ENCODE measurements at regions not wholly inside any gene's neighbourhood (a gene's known extent, or its start where the extent isn't known, plus 50 kb on each side); places are given as distances from the start of the nearest gene placed in this dataset.

DNA sequence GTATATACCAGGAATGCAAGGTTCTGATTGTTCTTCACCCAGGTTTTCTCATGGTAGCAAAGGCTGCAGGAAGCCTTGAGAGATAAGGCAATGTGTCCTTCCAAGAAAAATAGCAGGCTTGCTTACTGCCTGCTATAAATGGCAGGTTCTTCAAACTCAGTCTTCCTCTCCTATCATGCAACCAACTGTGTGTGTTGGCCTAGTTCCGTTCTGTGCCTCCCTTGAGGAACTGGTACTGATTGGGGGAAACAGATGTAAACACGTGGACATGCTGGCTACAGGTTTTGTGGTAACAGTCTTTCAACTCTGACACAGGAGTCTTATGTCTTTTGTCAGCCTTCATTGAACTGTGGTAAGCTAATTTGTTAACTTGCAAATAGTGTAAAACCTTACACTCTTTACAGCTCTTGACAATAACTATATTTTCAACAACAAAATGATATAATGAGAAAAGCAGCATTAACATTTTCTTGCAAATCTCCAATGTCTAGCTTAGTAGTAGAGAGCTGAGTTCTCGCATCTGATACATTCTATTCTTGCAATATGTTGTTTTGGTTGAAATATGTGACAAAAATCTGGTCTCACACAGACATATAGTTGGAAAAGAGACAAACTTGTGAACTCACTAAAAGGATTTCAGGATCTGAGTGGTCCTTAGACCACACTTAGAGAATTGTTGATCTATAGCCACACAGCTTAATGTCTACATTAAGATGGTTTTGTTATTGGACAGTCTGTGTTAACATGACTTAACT, 54.7 kb upstream of the LSM8 start:
- intact Hi-C loops (cut with micrococcal nuclease; ENCODE audit: unreplicated experiment) (no loop called here), in situ Hi-C loops (cut with MboI) (no loop called here)
- 0% methylated on average over 3 of the region's 3 CpGs for WGBS (ENCODE audit: insufficient coverage, insufficient replicate concordance, low lambda C conversion rate, missing lambda C conversion rate)
- H3K9ac ChIP-seq (ENCODE audit: control insufficient read depth, insufficient read depth, low read length): no peak overlapping the region
- no peak overlapping the region for H3K4me3 ChIP-seq
- POLR2A ChIA-PET: no interaction called here
- ATAC-seq (peak; percentile 62), DNase-seq (ENCODE audit: low read depth, low spot score) (no peak), FAIRE-seq (no peak)
- RAD21 ChIA-PET (ENCODE audit: unreplicated experiment): interaction anchor here (1.9 kb wide), 1 partner anchor 19 kb away, joined by 4 read pairs; no protein-coding TSS in a partner anchor
- H2AFZ ChIP-seq (ENCODE audit: control insufficient read depth, low read depth, low read length): no peak overlapping the region
- no peaks in the 10 kb centered on the region for H3K9me3 ChIP-seq (replicated peaks; ENCODE audit: control insufficient read depth, insufficient read depth, low read length)
- SMC1A ChIA-PET (ENCODE audit: uncharacterized antibody, unreplicated experiment): no interaction called here
- CTCF ChIA-PET: interaction anchor here (0.9 kb wide), 1 partner anchor 94 kb away, joined by 3 read pairs; no protein-coding TSS in a partner anchor
- BruUV-seq (replicated peaks): no TSS peak
- TF ChIP-seq SPI1 (IDR thresholded peaks at IDR 0.05; ENCODE audit: borderline replicate concordance, insufficient read depth, low read depth, low read length): peak; percentile 54; the same call in 1 of the 2 replicates
- TF ChIP-seq, protein P1, sequence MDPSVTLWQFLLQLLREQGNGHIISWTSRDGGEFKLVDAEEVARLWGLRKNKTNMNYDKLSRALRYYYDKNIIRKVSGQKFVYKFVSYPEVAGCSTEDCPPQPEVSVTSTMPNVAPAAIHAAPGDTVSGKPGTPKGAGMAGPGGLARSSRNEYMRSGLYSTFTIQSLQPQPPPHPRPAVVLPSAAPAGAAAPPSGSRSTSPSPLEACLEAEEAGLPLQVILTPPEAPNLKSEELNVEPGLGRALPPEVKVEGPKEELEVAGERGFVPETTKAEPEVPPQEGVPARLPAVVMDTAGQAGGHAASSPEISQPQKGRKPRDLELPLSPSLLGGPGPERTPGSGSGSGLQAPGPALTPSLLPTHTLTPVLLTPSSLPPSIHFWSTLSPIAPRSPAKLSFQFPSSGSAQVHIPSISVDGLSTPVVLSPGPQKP (IDR thresholded peaks at IDR 0.05; ENCODE audit: low read depth, low read length): no peak
- no peak for TF ChIP-seq RB1 (IDR thresholded peaks at IDR 0.05; ENCODE audit: borderline replicate concordance)
- TF ChIP-seq NFIC (IDR thresholded peaks at IDR 0.05; ENCODE audit: low read depth, low read length): no peak
- no peak for TF ChIP-seq GABPA (IDR thresholded peaks at IDR 0.05; ENCODE audit: low read depth)
- TF ChIP-seq CREM (IDR thresholded peaks at IDR 0.05; ENCODE audit: low read depth): no peak
- TF ChIP-seq, protein P2, sequence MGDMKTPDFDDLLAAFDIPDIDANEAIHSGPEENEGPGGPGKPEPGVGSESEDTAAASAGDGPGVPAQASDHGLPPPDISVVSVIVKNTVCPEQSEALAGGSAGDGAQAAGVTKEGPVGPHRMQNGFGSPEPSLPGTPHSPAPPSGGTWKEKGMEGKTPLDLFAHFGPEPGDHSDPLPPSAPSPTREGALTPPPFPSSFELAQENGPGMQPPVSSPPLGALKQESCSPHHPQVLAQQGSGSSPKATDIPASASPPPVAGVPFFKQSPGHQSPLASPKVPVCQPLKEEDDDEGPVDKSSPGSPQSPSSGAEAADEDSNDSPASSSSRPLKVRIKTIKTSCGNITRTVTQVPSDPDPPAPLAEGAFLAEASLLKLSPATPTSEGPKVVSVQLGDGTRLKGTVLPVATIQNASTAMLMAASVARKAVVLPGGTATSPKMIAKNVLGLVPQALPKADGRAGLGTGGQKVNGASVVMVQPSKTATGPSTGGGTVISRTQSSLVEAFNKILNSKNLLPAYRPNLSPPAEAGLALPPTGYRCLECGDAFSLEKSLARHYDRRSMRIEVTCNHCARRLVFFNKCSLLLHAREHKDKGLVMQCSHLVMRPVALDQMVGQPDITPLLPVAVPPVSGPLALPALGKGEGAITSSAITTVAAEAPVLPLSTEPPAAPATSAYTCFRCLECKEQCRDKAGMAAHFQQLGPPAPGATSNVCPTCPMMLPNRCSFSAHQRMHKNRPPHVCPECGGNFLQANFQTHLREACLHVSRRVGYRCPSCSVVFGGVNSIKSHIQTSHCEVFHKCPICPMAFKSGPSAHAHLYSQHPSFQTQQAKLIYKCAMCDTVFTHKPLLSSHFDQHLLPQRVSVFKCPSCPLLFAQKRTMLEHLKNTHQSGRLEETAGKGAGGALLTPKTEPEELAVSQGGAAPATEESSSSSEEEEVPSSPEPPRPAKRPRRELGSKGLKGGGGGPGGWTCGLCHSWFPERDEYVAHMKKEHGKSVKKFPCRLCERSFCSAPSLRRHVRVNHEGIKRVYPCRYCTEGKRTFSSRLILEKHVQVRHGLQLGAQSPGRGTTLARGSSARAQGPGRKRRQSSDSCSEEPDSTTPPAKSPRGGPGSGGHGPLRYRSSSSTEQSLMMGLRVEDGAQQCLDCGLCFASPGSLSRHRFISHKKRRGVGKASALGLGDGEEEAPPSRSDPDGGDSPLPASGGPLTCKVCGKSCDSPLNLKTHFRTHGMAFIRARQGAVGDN (IDR thresholded peaks at IDR 0.05): peak; percentile 37; the same call in 1 of the 2 replicates
- no peak for TF ChIP-seq CBFB (IDR thresholded peaks at IDR 0.05; ENCODE audit: low read depth)
- TF ChIP-seq HDGF (IDR thresholded peaks at IDR 0.05): no peak
- TF ChIP-seq YBX1 (IDR thresholded peaks at IDR 0.05): no peak
- TF ChIP-seq SP1 (IDR thresholded peaks at IDR 0.05; ENCODE audit: low read depth, low read length): no peak
- TF ChIP-seq POU2F2 (IDR thresholded peaks at IDR 0.05; ENCODE audit: borderline replicate concordance, low read depth, low read length): no peak
- TF ChIP-seq JUNB (IDR thresholded peaks at IDR 0.05): no peak
- no peak for TF ChIP-seq FOXK2 (IDR thresholded peaks at IDR 0.05)
- no peak for TF ChIP-seq HDAC6 (IDR thresholded peaks at IDR 0.05; ENCODE audit: unreplicated experiment)
- no peak for TF ChIP-seq PAX8 (IDR thresholded peaks at IDR 0.05)
- no peaks in the 10 kb centered on the region for H3K4me1 ChIP-seq (ENCODE audit: control insufficient read depth, insufficient read depth, low read length)
- H3K36me3 ChIP-seq (ENCODE audit: control insufficient read depth in 2 of 2, insufficient read depth in 2 of 2, low read length in 1 of 2): no peaks in the 10 kb centered on the region
- H3K4me2 ChIP-seq (ENCODE audit: control insufficient read depth, insufficient read depth): no peak overlapping the region
- no peaks in the 10 kb centered on the region for H3K27me3 ChIP-seq (replicated peaks in 1 of 2; ENCODE audit: control insufficient read depth in 2 of 2, insufficient read depth in 2 of 2, low read length in 1 of 2)
- no peak overlapping the region for H3K27ac ChIP-seq (ENCODE audit: control insufficient read depth, insufficient read depth)
- H4K20me1 ChIP-seq (ENCODE audit: control insufficient read depth, insufficient read depth): no peaks in the 10 kb centered on the region
- no peaks in the 10 kb centered on the region for H3K79me2 ChIP-seq (ENCODE audit: control insufficient read depth, insufficient read depth, low read length)
